MM.1S (cell line): ENCODE measurements at regions not wholly inside any gene's neighbourhood (a gene's known extent, or its start where the extent isn't known, plus 50 kb on each side); places are given as distances from the start of the nearest gene placed in this dataset.

ENCODE experiments used
- DNase-seq: peaks from one replicate; pipeline ENCODE4 v3.0.0-alpha.2; 2015
- H2AFZ ChIP-seq: fragments of 300-600 bp; sonication (generic); 2 replicates; pipeline ENCODE4 v1.6.0; 2016; ENCODE audit warnings: antibody characterized with exemption, low read length
- H3F3A ChIP-seq: fragments of 300-600 bp; sonication (generic); 2 replicates; pipeline ENCODE4 v1.6.1; 2016; ENCODE audit warnings: mild to moderate bottlenecking, antibody characterized with exemption, low read length, moderate library complexity, mixed read lengths; ENCODE audit not compliant: insufficient read depth
- H3K27ac ChIP-seq: fragments of 300-600 bp; sonication (generic); 2 replicates; pipeline ENCODE4 v1.5.1; 2016; ENCODE audit warnings: mild to moderate bottlenecking, low read length
- H3K27me3 ChIP-seq: fragments of 300-600 bp; sonication (generic); replicated peaks from 2 replicates; pipeline ENCODE4 v1.6.0; 2016; ENCODE audit warnings: low read length; ENCODE audit not compliant: insufficient read depth
- H3K36me3 ChIP-seq: fragments of 300-600 bp; sonication (generic); replicated peaks from 2 replicates; pipeline ENCODE4 v1.6.1; 2016; ENCODE audit warnings: mild to moderate bottlenecking, low read length, mixed read lengths; ENCODE audit not compliant: insufficient read depth
- H3K4me1 ChIP-seq: fragments of 300-600 bp; sonication (generic); 2 replicates; pipeline ENCODE4 v1.6.1; 2016; ENCODE audit warnings: low read length, mixed read lengths
- H3K4me2 ChIP-seq: fragments of 300-600 bp; sonication (generic); 2 replicates; pipeline ENCODE4 v1.6.0; 2016; ENCODE audit warnings: low read depth, low read length
- H3K4me3 ChIP-seq: fragments of 300-600 bp; sonication (generic); 2 replicates; pipeline ENCODE4 v1.5.1; 2016; ENCODE audit warnings: low read length, mixed read lengths
- H3K79me2 ChIP-seq: fragments of 300-600 bp; sonication (generic); 2 replicates; pipeline ENCODE4 v1.6.1; 2016; ENCODE audit warnings: mixed run types, low read length, mixed read lengths
- H3K9ac ChIP-seq: fragments of 300-600 bp; sonication (generic); 2 replicates; pipeline ENCODE4 v1.6.1; 2016; ENCODE audit warnings: low read length, mixed read lengths
- H3K9me2 ChIP-seq: fragments of 300-600 bp; sonication (generic); replicated peaks from 2 replicates; pipeline ENCODE4 v1.6.1; 2016; ENCODE audit warnings: mild to moderate bottlenecking, low read length, mixed read lengths; ENCODE audit not compliant: insufficient read depth
- H3K9me3 ChIP-seq: fragments of 300-600 bp; sonication (generic); replicated peaks from 2 replicates; pipeline ENCODE4 v1.6.1; 2016; ENCODE audit warnings: mild to moderate bottlenecking, low read length, mixed read lengths; ENCODE audit not compliant: insufficient read depth
- H4K20me1 ChIP-seq: fragments of 300-600 bp; sonication (generic); 2 replicates; pipeline ENCODE4 v1.6.1; 2016; ENCODE audit warnings: mild to moderate bottlenecking, low read length, moderate library complexity, mixed read lengths; ENCODE audit not compliant: insufficient read depth
- EZH2 ChIP-seq: fragments of 300-600 bp; sonication (generic); optimal IDR thresholded peaks from 2 replicates; pipeline ENCODE3; 2017; ENCODE audit warnings: low read depth, mild to moderate bottlenecking, antibody characterized with exemption, low read length, mixed read lengths
- EZH2phosphoT487 ChIP-seq: fragments of 300-600 bp; sonication (generic); IDR thresholded peaks from 2 replicates; pipeline ENCODE4 v1.6.1; 2018; ENCODE audit warnings: antibody characterized with exemption, low read length
- TF ChIP-seq, protein P1 (sequence below): fragments of 300-600 bp; sonication (generic); IDR thresholded peaks from 2 replicates; pipeline ENCODE4 v1.5.1; 2016; ENCODE audit warnings: antibody characterized with exemption, low read length, mixed read lengths

DNA sequence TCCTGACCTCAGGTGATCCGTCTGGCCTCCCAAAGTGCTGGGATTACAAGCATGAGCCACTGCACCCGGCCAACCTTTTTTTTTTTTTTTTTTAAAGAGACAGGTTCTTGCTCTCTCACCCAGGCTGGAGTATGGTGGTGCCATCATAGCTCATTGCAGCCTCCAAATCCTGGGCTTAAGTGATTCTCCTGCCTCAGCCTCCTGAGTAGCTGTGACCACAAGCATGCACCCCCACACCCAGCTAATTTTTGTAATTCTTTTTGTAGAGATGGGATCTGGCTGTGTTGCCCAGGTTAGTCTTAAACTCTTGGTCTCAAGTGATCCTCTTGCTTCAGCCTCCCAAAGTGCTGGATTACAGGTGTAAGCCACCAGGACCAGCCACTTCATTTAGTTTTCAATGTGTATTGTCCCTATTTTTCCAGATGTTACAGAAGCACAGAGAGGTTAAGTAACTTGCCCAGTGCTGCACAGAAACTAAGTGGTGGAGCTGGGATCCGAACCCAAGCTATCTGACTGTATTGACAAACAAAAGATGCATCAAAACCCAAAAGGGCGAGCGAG lies 55.6 kb upstream of the GRK3 start:
- H3K27me3 ChIP-seq = no peaks in the 10 kb centered on the region
- H3K4me3 ChIP-seq = no peak overlapping the region
- H2AFZ ChIP-seq = no peak overlapping the region
- H3K79me2 ChIP-seq = no peaks in the 10 kb centered on the region
- DNase-seq = no peak
- no peaks in the 10 kb centered on the region for H3K36me3 ChIP-seq
- H3K9me2 ChIP-seq = no peaks in the 10 kb centered on the region
- H3K4me2 ChIP-seq = no peak overlapping the region
- no peaks in the 10 kb centered on the region for H3K4me1 ChIP-seq
- H3K9ac ChIP-seq = no peak overlapping the region
- H3K9me3 ChIP-seq = no peaks in the 10 kb centered on the region
- H3F3A ChIP-seq = no peaks in the 10 kb centered on the region
- no peak overlapping the region for H3K27ac ChIP-seq
- TF ChIP-seq, protein P1, sequence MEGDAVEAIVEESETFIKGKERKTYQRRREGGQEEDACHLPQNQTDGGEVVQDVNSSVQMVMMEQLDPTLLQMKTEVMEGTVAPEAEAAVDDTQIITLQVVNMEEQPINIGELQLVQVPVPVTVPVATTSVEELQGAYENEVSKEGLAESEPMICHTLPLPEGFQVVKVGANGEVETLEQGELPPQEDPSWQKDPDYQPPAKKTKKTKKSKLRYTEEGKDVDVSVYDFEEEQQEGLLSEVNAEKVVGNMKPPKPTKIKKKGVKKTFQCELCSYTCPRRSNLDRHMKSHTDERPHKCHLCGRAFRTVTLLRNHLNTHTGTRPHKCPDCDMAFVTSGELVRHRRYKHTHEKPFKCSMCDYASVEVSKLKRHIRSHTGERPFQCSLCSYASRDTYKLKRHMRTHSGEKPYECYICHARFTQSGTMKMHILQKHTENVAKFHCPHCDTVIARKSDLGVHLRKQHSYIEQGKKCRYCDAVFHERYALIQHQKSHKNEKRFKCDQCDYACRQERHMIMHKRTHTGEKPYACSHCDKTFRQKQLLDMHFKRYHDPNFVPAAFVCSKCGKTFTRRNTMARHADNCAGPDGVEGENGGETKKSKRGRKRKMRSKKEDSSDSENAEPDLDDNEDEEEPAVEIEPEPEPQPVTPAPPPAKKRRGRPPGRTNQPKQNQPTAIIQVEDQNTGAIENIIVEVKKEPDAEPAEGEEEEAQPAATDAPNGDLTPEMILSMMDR = no peak
- TF ChIP-seq EZH2phosphoT487 = no peak
- TF ChIP-seq EZH2 = no peak
- H4K20me1 ChIP-seq = no peaks in the 10 kb centered on the region

DNA sequence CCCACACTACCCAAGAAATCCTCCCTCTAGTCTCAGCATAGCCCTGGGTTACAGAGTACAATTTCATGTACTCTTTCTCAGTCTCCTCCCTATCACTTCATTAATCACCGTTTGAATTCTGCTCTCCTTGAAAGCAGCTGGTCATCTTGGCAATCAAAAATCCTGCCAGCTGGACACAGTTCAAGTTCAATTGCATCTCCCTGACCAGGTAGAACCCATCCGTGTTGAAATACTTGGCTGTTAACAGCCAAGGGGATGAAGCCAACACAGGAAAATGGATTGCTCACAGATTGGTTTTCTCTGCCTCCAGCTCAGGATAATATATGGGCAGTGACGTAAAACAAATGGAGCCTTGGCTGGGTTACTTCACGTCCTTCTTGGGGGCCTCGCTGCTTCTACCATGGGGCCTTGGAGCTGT lies 55.1 kb upstream of the GRK3 start:
- no peaks in the 10 kb centered on the region for H3K36me3 ChIP-seq
- no peaks in the 10 kb centered on the region for H3F3A ChIP-seq
- H3K79me2 ChIP-seq = no peaks in the 10 kb centered on the region
- no peaks in the 10 kb centered on the region for H3K27me3 ChIP-seq
- no peak overlapping the region for H3K9ac ChIP-seq
- no peaks in the 10 kb centered on the region for H4K20me1 ChIP-seq
- H3K9me3 ChIP-seq = no peaks in the 10 kb centered on the region
- no peak overlapping the region for H3K4me2 ChIP-seq
- DNase-seq = no peak
- H2AFZ ChIP-seq = no peak overlapping the region
- no peak overlapping the region for H3K4me3 ChIP-seq
- no peaks in the 10 kb centered on the region for H3K9me2 ChIP-seq
- H3K4me1 ChIP-seq = no peaks in the 10 kb centered on the region
- TF ChIP-seq EZH2 (no peak), EZH2phosphoT487 (no peak)
- TF ChIP-seq, protein P1 = no peak
- H3K27ac ChIP-seq = no peak overlapping the region

DNA sequence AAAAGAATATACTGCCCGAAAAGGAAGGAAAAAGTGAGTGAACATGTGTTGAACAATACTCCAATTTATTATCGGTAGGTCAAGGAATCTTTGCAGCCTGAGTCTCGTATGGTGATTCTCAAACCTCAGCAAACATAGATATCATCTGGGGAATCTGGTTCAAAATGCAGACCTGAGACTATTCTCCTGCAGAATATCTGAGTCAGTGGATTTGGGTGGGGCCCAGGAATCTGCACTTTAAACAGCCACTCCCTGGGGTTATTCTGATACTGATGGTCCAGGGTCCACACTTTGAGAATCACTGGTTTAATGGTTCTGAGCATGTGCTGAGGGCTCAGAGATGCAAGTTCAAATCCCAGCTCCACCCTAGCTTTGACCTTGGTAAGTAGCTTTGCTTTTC lies 53.6 kb upstream of the GRK3 start:
- no peaks in the 10 kb centered on the region for H3K9me2 ChIP-seq
- H3K4me1 ChIP-seq = no peaks in the 10 kb centered on the region
- no peak overlapping the region for H3K9ac ChIP-seq
- no peaks in the 10 kb centered on the region for H3F3A ChIP-seq
- no peaks in the 10 kb centered on the region for H3K36me3 ChIP-seq
- no peak overlapping the region for H3K4me3 ChIP-seq
- no peaks in the 10 kb centered on the region for H3K27me3 ChIP-seq
- H3K9me3 ChIP-seq = no peaks in the 10 kb centered on the region
- no peaks in the 10 kb centered on the region for H3K79me2 ChIP-seq
- H3K27ac ChIP-seq = no peak overlapping the region
- H3K4me2 ChIP-seq = no peak overlapping the region
- TF ChIP-seq EZH2phosphoT487 = no peak
- TF ChIP-seq EZH2 = no peak
- TF ChIP-seq, protein P1 = no peak
- DNase-seq = no peak
- no peaks in the 10 kb centered on the region for H4K20me1 ChIP-seq
- H2AFZ ChIP-seq = no peak overlapping the region
